H7 (cell line): ENCODE measurements at regions not wholly inside any gene's neighbourhood (a gene's known extent, or its start where the extent isn't known, plus 50 kb on each side); places are given as distances from the start of the nearest gene placed in this dataset.

Experiments used
- DNase-seq: peaks from one replicate; pipeline ENCODE4 v3.0.0; 2012
- H3K27me3 ChIP-seq: 2 replicates; pipeline ENCODE4 v1.6.0; 2011; ENCODE audit warnings: mild to moderate bottlenecking, low read length; ENCODE audit not compliant: control insufficient read depth, insufficient read depth
- H3K36me3 ChIP-seq: replicated peaks from 2 replicates; pipeline ENCODE4 v1.5.1; 2011; ENCODE audit warnings: low read length; ENCODE audit not compliant: control insufficient read depth, insufficient read depth
- H3K4me3 ChIP-seq: 2 replicates; pipeline ENCODE4 v1.5.1; 2011; ENCODE audit warnings: low read depth, mild to moderate bottlenecking, control low read depth, low read length, moderate library complexity; ENCODE audit not compliant: insufficient read depth

DNA sequence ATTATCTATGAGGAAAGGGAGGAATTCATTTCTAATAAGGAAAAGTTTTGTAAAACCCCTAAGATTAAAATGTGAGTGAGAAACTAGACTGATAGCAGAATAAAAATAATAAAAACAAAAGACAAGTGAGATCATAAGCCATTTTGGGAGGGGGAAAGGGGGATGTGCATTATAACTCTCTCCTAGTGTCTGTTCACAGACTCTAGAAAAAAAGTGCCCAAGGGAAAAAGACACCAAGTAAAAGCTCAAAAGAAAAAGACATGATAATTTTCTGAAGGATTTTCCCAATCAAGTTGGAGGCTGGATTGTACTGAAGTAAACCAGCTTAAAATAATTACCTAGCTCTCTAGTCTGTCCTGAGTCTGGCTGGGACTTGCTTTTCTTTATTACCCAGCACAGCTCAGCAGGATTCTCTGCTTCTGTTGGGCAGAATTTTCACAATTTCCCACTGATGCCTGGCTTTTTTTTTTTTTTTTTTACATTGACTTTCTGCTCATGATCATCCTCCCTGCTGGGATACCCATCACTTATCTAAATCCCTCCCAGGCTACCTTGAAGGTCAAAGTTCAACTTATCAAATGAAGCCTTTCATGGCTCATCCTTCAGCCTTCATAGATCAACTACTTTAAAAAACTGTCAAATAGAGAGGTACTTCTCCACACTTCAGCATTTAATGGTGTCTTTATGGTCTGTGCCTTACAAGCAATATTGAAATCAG, 124.2 kb upstream of the KCNJ16 start:
- Histone ChIP-seq H3K36me3 (no peaks in the 10 kb centered on the region), H3K27me3 (no peaks in the 10 kb centered on the region), H3K4me3 (no peak overlapping the region)
- DNase-seq: no peak

DNA sequence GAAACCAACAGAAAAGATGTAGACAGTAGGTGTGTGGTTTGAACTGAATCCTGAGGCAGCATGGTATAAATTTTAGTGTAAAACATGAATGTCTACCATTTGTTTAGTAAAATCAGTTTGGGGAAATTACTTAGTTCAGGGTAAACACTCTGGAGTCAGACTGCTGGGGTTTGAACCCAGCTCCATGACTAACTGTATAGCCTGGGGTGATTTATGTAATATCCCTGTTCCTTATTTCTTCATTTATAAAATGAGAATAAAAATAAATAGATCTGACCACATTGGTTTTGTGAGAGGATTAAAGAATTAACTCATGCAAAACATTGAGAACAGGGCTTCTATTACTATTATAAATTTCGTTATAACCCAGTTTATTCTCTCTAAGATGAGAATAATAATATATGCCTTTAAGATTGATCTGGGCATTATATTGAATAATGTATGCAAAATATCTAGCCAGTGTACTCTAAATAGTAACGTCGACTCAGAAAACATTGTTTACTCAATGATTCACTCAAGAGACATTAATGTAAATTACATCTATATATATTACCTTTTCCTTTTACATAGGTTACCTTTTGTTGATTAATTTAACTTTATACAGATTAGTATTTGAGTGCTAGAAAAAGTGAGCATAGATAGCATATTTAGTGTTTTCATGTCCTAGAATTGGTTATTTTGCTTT, 120.6 kb upstream of the KCNJ16 start:
- H3K4me3 ChIP-seq: no peak overlapping the region
- no peaks in the 10 kb centered on the region for H3K36me3 ChIP-seq
- no peak for DNase-seq
- no peaks in the 10 kb centered on the region for H3K27me3 ChIP-seq

DNA sequence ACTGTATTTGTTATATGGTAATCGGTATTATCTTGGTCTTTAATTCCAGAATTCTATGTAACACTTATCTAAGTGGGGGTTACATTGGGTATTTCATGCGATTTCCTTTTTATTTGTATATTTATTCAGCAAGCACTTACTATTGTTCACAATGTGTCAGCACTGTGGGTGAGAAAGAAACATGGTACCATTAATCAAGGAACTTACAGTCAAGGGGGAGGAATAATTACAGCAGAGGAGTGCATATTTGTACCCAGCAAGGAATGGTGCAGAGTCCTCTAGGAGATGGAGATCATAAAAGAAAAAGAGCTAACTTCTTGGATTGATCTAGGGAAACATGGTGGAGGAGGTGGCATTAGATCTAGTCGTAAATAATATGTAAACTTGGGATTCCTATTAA, 117.0 kb upstream of the KCNJ16 start:
- DNase-seq: no peak
- H3K27me3 ChIP-seq: no peaks in the 10 kb centered on the region
- H3K36me3 ChIP-seq: no peaks in the 10 kb centered on the region

DNA sequence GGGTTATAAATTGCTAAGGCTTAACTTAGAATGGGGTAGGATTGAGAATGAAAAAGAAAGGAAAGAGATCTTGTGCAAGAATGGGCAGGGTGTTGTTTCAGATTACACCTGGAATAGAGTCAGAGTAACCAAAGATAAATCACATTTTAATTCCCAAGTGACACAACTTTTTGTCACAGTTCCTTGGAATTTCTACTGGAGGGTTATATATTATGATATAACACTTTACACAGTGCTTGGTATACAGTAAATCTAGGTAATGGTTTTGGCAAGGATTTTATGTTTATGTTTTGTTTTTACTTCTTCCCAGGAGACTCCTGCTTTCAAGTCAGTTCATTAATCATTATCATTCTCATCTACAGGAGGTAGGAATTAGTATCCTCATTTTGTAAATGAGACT, 115.7 kb upstream of the KCNJ16 start:
- no peak for DNase-seq

More for the DNA sequence above, 117.0 kb upstream of the KCNJ16 start:
- no peak overlapping the region for H3K4me3 ChIP-seq

DNA sequence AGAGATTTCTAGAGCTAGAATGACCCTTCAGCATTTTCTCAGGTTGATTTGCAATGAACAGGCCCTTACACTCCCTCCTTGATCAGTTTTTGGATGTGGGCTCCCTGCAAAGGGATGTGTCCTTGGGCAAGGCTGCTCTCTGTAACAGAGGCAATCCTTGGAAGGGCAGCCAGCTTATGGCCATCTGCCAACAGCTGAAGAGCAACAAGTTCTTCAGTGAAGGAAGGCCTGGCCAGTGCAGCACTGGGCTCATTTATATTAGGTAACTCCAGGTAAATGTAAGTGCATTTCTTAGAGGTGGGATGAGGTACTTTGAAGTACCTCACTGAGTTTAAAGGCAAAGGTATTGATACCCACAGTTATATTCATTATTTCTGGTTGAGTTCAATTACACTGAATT, 114.3 kb upstream of the KCNJ16 start:
- no peak for DNase-seq
- H3K36me3 ChIP-seq: no peaks in the 10 kb centered on the region
- H3K4me3 ChIP-seq: no peak overlapping the region
- no peaks in the 10 kb centered on the region for H3K27me3 ChIP-seq

More for the DNA sequence above, 115.7 kb upstream of the KCNJ16 start:
- Histone ChIP-seq H3K27me3 (no peaks in the 10 kb centered on the region), H3K36me3 (no peaks in the 10 kb centered on the region), H3K4me3 (no peak overlapping the region)

DNA sequence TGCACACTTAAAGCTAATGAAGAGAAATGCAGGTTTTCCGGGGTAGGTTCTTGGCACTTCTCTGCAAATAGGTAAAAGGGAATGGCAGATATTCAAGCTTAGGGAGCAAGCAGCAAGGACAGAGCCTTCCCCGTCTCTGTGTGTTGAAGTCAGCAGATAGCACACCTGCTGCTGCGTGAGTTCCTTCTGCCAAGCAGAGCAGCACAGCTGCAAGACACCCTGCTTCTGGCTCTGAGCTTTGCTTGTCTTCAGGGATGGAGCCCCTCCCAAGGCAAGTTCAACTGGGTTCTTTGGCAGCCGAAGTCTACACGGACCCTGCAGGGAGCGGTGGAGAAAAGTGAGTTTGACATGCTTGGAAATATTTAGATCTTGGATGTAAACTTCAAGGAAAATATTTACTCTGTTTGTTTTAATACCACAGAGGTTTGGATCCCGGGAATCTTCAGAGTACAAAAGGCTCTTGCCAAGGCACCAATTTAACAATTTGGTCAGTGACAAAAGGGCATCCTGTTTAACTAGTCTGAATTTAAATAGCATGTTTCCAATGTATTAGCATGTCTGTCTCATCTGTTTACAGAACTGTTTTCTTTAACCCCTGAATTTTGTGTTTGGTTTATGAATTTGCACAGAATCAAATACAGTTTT, 113.4 kb upstream of the KCNJ16 start:
- DNase-seq: peak; percentile 23
- no peak overlapping the region for H3K4me3 ChIP-seq
- no peaks in the 10 kb centered on the region for H3K36me3 ChIP-seq
- H3K27me3 ChIP-seq: no peaks in the 10 kb centered on the region

GRCh38 chr17:69962436-69962995, 112.5 kb upstream of the KCNJ16 start:
- Histone ChIP-seq H3K4me3 (no peak overlapping the region), H3K36me3 (no peaks in the 10 kb centered on the region), H3K27me3 (no peaks in the 10 kb centered on the region)
- no peak for DNase-seq

DNA sequence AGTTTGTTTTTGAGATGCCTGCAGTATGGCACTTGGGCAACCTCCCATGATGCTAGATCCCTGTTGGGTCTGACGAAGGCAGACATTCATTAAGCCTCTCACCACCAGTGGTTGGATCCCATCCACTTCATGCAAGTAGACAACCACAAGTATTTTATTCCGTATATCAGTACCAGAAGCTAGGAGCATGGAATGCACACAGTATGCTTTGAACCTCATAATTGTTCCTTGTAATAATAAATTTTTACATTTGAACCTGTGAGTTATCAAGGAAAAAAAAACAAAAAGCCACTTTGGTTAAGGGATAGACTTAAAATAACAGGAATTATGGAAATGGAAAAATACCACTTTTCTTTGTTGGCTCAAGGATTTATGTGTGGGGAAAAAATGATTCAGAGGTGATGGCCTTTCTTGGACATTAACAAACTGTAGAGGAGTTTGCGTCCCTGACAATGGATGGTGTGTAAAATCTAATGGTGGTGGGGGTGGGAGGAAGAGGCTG, 107.1 kb upstream of the KCNJ16 start:
- Histone ChIP-seq H3K27me3 (no peaks in the 10 kb centered on the region), H3K36me3 (no peaks in the 10 kb centered on the region), H3K4me3 (no peak overlapping the region)
- DNase-seq: no peak

GRCh38 chr17:69969897-69970296, 105.1 kb upstream of the KCNJ16 start:
- Histone ChIP-seq H3K27me3 (no peaks in the 10 kb centered on the region), H3K36me3 (no peaks in the 10 kb centered on the region), H3K4me3 (no peak overlapping the region)
- DNase-seq: no peak

- DNase-seq: no peak
- Histone ChIP-seq H3K27me3 (no peaks in the 10 kb centered on the region), H3K36me3 (no peaks in the 10 kb centered on the region), H3K4me3 (no peak overlapping the region)
These were observed 102.8 kb upstream of the KCNJ16 start for GRCh38 chr17:69972251-69972650.

DNA sequence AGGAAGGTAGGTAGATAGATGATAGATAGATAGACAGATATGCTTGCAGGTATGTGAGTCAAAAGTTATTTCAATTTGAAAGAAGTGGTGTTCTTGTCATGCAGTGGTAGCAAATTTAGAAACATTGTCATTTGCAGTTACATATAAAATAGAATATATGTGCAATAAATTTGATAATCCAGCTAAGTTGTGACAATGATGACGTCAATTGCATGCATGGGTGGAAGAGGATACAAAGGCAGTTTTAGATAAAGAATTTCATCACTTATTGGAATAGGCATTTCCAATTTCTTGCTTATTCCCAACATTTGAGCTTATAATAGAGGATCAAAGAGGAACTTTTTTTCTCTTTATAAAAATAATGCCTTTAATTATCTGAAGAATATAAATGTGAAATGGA, 99.2 kb upstream of the KCNJ16 start:
- no peak for DNase-seq

GRCh38 chr17:69978056-69978646, 96.9 kb upstream of the KCNJ16 start:
- Histone ChIP-seq H3K36me3 (no peaks in the 10 kb centered on the region), H3K27me3 (no peaks in the 10 kb centered on the region), H3K4me3 (no peak overlapping the region)
- DNase-seq: no peak

More for the DNA sequence above, 99.2 kb upstream of the KCNJ16 start:
- Histone ChIP-seq H3K36me3 (no peaks in the 10 kb centered on the region), H3K4me3 (no peak overlapping the region), H3K27me3 (no peaks in the 10 kb centered on the region)

GRCh38 chr17:69981441-69981840, 93.6 kb upstream of the KCNJ16 start:
- no peak overlapping the region for H3K4me3 ChIP-seq
- no peak for DNase-seq
- H3K27me3 ChIP-seq: no peaks in the 10 kb centered on the region
- no peaks in the 10 kb centered on the region for H3K36me3 ChIP-seq

DNA sequence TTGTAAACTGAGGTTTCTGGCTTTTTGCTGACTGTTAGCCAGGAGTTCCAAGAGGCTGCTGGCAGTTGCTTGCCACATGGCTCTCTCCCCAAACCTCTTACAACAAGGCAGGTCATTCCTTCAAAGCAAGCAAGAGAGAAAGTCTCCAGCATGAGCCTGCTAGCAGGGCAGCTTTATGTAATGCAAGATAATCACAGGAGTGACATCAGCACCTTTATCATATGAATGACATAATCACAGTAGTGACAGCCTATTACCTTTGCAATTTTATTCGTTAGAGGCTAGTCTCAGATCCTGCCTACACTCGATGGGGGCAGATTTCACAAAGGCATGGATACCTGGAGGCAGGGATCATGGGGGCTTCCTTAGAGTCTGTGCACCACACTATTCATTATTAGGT, 79.5 kb upstream of the KCNJ16 start:
- no peak for DNase-seq
- Histone ChIP-seq H3K27me3 (no peaks in the 10 kb centered on the region), H3K36me3 (no peaks in the 10 kb centered on the region), H3K4me3 (no peak overlapping the region)
